GM12872 (cell line): ENCODE measurements at regions not wholly inside any gene's neighbourhood (a gene's known extent, or its start where the extent isn't known, plus 50 kb on each side); places are given as distances from the start of the nearest gene placed in this dataset.

ENCODE experiments used
- CTCF ChIP-seq: IDR thresholded peaks from 3 replicates; pipeline ENCODE4 v1.5.1; 2011; ENCODE audit warnings: low read depth, mild to moderate bottlenecking, low read length, moderate library complexity; ENCODE audit not compliant: insufficient read depth

- TF ChIP-seq CTCF, result no peak
These were observed 107.3 kb downstream of the NTMT2 start for GRCh38 chr1:170252851-170253579.

- no peak for TF ChIP-seq CTCF
These were observed 108.6 kb downstream of the NTMT2 start for GRCh38 chr1:170254371-170254770.

GRCh38 chr1:170261669-170262068, 115.9 kb downstream of the NTMT2 start:
- TF ChIP-seq CTCF, result no peak

- TF ChIP-seq CTCF, result no peak
These were observed 116.6 kb downstream of the NTMT2 start for GRCh38 chr1:170262276-170262939.

GRCh38 chr1:170265234-170265633, 119.5 kb downstream of the NTMT2 start:
- no peak for TF ChIP-seq CTCF

- TF ChIP-seq CTCF, result no peak
These were observed 121.6 kb downstream of the NTMT2 start for GRCh38 chr1:170267317-170267716.

- TF ChIP-seq CTCF, result no peak
These were observed 125.8 kb downstream of the NTMT2 start for GRCh38 chr1:170271430-170272161.
